SK-N-SH (cell line): ENCODE measurements at regions not wholly inside any gene's neighbourhood (a gene's known extent, or its start where the extent isn't known, plus 50 kb on each side); places are given as distances from the start of the nearest gene placed in this dataset.
A peak's percentile ranks its signal among the peaks of the same experiment; 100 is the strongest.

Experiments
- CTCF ChIA-PET: fragments of 300-600, 350-600 bp; formaldehyde crosslinking; extraction: SDS; loops from one replicate; lab custom pipeline; 2021; lab: Yijun Ruan, JAX
- POLR2A ChIA-PET: fragments of 350-600 bp; sonication (Branson Sonifier 250); formaldehyde crosslinking; extraction: SDS; loops from one replicate; lab custom pipeline; 2020; ENCODE audit warnings: antibody characterized with exemption, inconsistent platforms; lab: Yijun Ruan, JAX
- DNase-seq: peaks from one replicate; pipeline ENCODE4 v3.0.0; 2012
- H2AFZ ChIP-seq: fragments of 200-600 bp; sonication (generic); 2 replicates; pipeline ENCODE4 v1.8.1; 2016; ENCODE audit warnings: antibody characterized with exemption, mild to moderate bottlenecking, low read depth
- H3F3A ChIP-seq: fragments of 200-600 bp; sonication (generic); replicated peaks from 2 replicates; pipeline ENCODE3; 2016; ENCODE audit warnings: antibody characterized with exemption, mild to moderate bottlenecking; ENCODE audit not compliant: insufficient read depth
- H3K27ac ChIP-seq, 2 experiments: fragments of 200-500 bp in 1 of 2; fragments of 200-600 bp in 1 of 2; sonication (Bioruptor generic) in 1 of 2; sonication (generic), shearing (Covaris generic) in 1 of 2; 2 replicates each; pipeline versions ENCODE4 v1.5.1 to v1.6.1; 2014 to 2016; ENCODE audit warnings: low read depth in 2 of 2, inconsistent platforms in 1 of 2, low read length in 1 of 2, mild to moderate bottlenecking in 1 of 2, mixed read lengths in 1 of 2
- H3K27me3 ChIP-seq: fragments of 200-600 bp; sonication (generic), shearing (Covaris generic); 2 replicates; pipeline ENCODE4 v1.6.1; 2016; ENCODE audit warnings: mixed run types; ENCODE audit not compliant: insufficient read depth
- H3K36me3 ChIP-seq, 2 experiments: fragments of 200-500 bp in 1 of 2; fragments of 200-600 bp in 1 of 2; sonication (Bioruptor generic) in 1 of 2; sonication (generic) in 1 of 2; replicated peaks in 1 of 2; 2 replicates each; pipeline versions ENCODE3 to v1.5.1; 2014 to 2016; ENCODE audit warnings: low read length in 1 of 2, mild to moderate bottlenecking in 1 of 2; ENCODE audit not compliant: insufficient read depth in 2 of 2, control insufficient read depth in 1 of 2
- H3K4me1 ChIP-seq, 2 experiments: fragments of 200-500 bp in 1 of 2; fragments of 200-600 bp in 1 of 2; sonication (Bioruptor generic) in 1 of 2; sonication (generic), shearing (Covaris generic) in 1 of 2; 2 replicates each; pipeline versions ENCODE4 v1.5.1 to v1.6.1; 2014 to 2016; ENCODE audit warnings: low read depth in 1 of 2, low read length in 1 of 2, mixed run types in 1 of 2; ENCODE audit not compliant: insufficient read depth in 2 of 2, control insufficient read depth in 1 of 2
- H3K4me2 ChIP-seq: fragments of 200-600 bp; sonication (generic), shearing (Covaris generic); 2 replicates; pipeline ENCODE4 v1.6.1; 2017; ENCODE audit warnings: mixed run types
- H3K4me3 ChIP-seq, 2 experiments: fragments of 200-500 bp in 1 of 2; fragments of 200-600 bp in 1 of 2; sonication (Bioruptor generic) in 1 of 2; sonication (generic), shearing (Covaris generic) in 1 of 2; 2 replicates each; pipeline versions ENCODE4 v1.5.1 to v1.8.1; 2014 to 2016; ENCODE audit warnings: low read depth in 2 of 2, inconsistent platforms in 1 of 2, low read length in 1 of 2, mild to moderate bottlenecking in 1 of 2, mixed read lengths in 1 of 2, moderate library complexity in 1 of 2
- H3K79me2 ChIP-seq: fragments of 200-600 bp; sonication (generic); 2 replicates; pipeline ENCODE4 v1.8.1; 2017; ENCODE audit warnings: mild to moderate bottlenecking; ENCODE audit not compliant: insufficient read depth
- H3K9ac ChIP-seq: fragments of 200-600 bp; sonication (generic); 2 replicates; pipeline ENCODE4 v1.6.1; 2017; ENCODE audit warnings: mixed run types
- H3K9me2 ChIP-seq: fragments of 200-600 bp; sonication (generic); 2 replicates; pipeline ENCODE4 v1.6.1; 2017; ENCODE audit warnings: mixed run types
- H3K9me3 ChIP-seq: fragments of 200-600 bp; sonication (generic); 2 replicates; pipeline ENCODE4 v1.6.1; 2017; ENCODE audit warnings: mixed run types, mild to moderate bottlenecking, moderate library complexity
- H4K20me1 ChIP-seq: fragments of 200-600 bp; sonication (generic); 2 replicates; pipeline ENCODE4 v1.6.1; 2017; ENCODE audit warnings: mild to moderate bottlenecking, mixed run types; ENCODE audit not compliant: insufficient read depth
- CHD2 ChIP-seq: fragments of 150-350 bp; IDR thresholded peaks from 2 replicates; pipeline ENCODE4 v1.6.1; 2018; ENCODE audit warnings: low read length; ENCODE audit not compliant: partially characterized antibody
- EZH2phosphoT487 ChIP-seq: fragments of 200-600 bp; sonication (generic); IDR thresholded peaks from 2 replicates; pipeline ENCODE4 v1.6.1; 2017; ENCODE audit warnings: low read depth, mixed run types, mild to moderate bottlenecking, antibody characterized with exemption, moderate library complexity, borderline replicate concordance
- FOSL2 ChIP-seq: IDR thresholded peaks from 2 replicates; pipeline ENCODE4 v1.4.0; 2012; ENCODE audit warnings: low read depth, mild to moderate bottlenecking, moderate library complexity, borderline replicate concordance
- FOXJ3 ChIP-seq: sonication (generic); formaldehyde crosslinking; IDR thresholded peaks from 2 replicates; pipeline ENCODE4 v1.5.1; 2020; ENCODE audit warnings: mild to moderate bottlenecking, missing genetic modification reagents
- FOXM1 ChIP-seq: IDR thresholded peaks from 2 replicates; pipeline ENCODE4 v1.4.0; 2012; ENCODE audit warnings: low read depth, mild to moderate bottlenecking
- GABPA ChIP-seq: IDR thresholded peaks from 2 replicates; pipeline ENCODE4 v1.4.0; 2012; ENCODE audit warnings: low read depth, mild to moderate bottlenecking
- MEF2A ChIP-seq: IDR thresholded peaks from 2 replicates; pipeline ENCODE4 v1.4.0; 2012; ENCODE audit warnings: low read depth, borderline replicate concordance
- POLR2AphosphoS5 ChIP-seq: IDR thresholded peaks from 2 replicates; pipeline ENCODE4 v1.6.1; 2012; ENCODE audit warnings: low read depth, low read length
- RCOR1 ChIP-seq: fragments of 150-350 bp; IDR thresholded peaks from 2 replicates; pipeline ENCODE4 v1.6.1; 2017; ENCODE audit warnings: antibody characterized with exemption, low read length
- RFX5 ChIP-seq: IDR thresholded peaks from 2 replicates; pipeline ENCODE4 v1.6.1; 2012; ENCODE audit warnings: mild to moderate bottlenecking, improper control_type of control experiment, low read length
- RXRA ChIP-seq: IDR thresholded peaks from 2 replicates; pipeline ENCODE4 v1.4.0; 2012; ENCODE audit warnings: low read depth, mild to moderate bottlenecking, borderline replicate concordance
- SMC3 ChIP-seq: IDR thresholded peaks from 2 replicates; pipeline ENCODE4 v1.6.1; 2012; ENCODE audit warnings: low read depth, low read length, improper control_type of control experiment
- TCF12 ChIP-seq: IDR thresholded peaks from 2 replicates; pipeline ENCODE4 v1.4.0; 2012
- TEAD4 ChIP-seq: IDR thresholded peaks from 2 replicates; pipeline ENCODE4 v1.4.0; 2012; ENCODE audit warnings: mild to moderate bottlenecking, borderline replicate concordance; ENCODE audit not compliant: insufficient read depth
- YY1 ChIP-seq: IDR thresholded peaks from 2 replicates; pipeline ENCODE4 v1.4.0; 2012; ENCODE audit warnings: low read depth, mild to moderate bottlenecking
- WGBS: methylation state at CpG from one replicate; pipeline ENCODE4 v1.1.6; 2017; ENCODE audit warnings: low lambda C conversion rate; 5-methylcytosine and 5-hydroxymethylcytosine counted together
- TF ChIP-seq, protein P1 (sequence below): IDR thresholded peaks from 2 replicates; pipeline ENCODE4 v1.4.0; 2012; ENCODE audit warnings: low read depth, borderline replicate concordance
- TF ChIP-seq, protein P2 (sequence below): fragments of 200-600 bp; sonication (generic); IDR thresholded peaks from 2 replicates; pipeline ENCODE4 v1.6.1; 2017; ENCODE audit warnings: antibody characterized with exemption, mild to moderate bottlenecking, moderate library complexity
- TF ChIP-seq, protein P3 (sequence below): fragments of 150-350 bp; IDR thresholded peaks from 2 replicates; pipeline ENCODE4 v1.6.1; 2016; ENCODE audit warnings: mild to moderate bottlenecking, low read depth, low read length

DNA sequence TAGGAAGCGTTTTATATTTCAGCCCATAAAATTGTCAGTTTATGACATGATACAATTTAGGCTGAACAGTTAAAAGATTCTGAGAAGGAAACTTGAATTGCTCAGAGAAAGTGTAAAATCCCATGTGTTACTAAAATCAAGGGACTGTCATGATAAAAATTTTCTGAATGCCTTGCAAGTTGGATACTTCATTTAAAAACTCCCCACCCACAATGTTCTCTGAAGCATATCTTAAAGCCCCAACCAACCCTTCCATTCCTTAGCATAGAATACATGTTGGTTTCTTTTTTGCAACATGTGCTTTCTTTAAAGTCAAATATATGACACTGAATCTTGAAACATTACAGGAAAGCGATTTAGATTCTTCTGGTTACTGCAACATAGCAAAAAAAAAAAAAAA is 97.4 kb downstream of the MRPL39 start:
- Histone ChIP-seq H3K27me3 (no peaks in the 10 kb centered on the region), H3F3A (no peaks in the 10 kb centered on the region), H3K9ac (no peak overlapping the region), H2AFZ (no peak overlapping the region), H3K36me3 (no peaks in the 10 kb centered on the region), H3K4me1 (no peaks in the 10 kb centered on the region), H3K9me2 (no peaks in the 10 kb centered on the region), H3K4me3 (no peak overlapping the region), H3K9me3 (0 out of 2 replicates have a peak, but pooled peaks cover 2% of the 10 kb centered on the region), H3K27ac (no peak overlapping the region), H3K4me2 (no peak overlapping the region), H3K79me2 (no peaks in the 10 kb centered on the region), H4K20me1 (no peaks in the 10 kb centered on the region)
- POLR2A ChIA-PET = no interaction called here
- DNase-seq = no peak
- CTCF ChIA-PET = no interaction called here
- TF ChIP-seq RXRA (no peak), RFX5 (no peak), CHD2 (no peak), RCOR1 (no peak), TEAD4 (no peak), FOSL2 (no peak), YY1 (no peak), FOXM1 (no peak)
- TF ChIP-seq, protein P1, sequence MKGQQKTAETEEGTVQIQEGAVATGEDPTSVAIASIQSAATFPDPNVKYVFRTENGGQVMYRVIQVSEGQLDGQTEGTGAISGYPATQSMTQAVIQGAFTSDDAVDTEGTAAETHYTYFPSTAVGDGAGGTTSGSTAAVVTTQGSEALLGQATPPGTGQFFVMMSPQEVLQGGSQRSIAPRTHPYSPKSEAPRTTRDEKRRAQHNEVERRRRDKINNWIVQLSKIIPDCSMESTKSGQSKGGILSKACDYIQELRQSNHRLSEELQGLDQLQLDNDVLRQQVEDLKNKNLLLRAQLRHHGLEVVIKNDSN = no peak
- 48% methylated on average over 2 of the region's 2 CpGs for WGBS

DNA sequence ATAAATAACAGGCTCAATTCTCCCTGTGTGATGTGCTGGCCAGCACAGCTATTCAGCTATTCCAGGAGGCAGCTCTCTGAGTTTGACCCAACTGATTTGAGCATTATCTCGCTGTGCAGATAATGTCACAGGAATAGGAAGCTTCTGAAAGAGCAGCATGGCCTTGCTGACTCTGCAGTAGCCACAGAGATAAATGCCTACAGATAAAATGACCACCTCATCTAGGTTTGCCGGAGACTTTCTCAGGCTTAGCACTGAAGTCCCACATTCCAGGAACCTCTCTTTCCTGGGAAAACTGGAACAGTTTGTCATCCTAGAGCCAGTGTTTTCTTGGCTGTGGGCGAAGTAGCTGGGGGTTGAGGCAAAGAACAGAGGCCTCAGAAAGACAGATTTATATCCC is 98.9 kb downstream of the MRPL39 start:
- Histone ChIP-seq H3K27ac (no peak overlapping the region), H3K79me2 (no peaks in the 10 kb centered on the region), H3K4me3 (no peak overlapping the region), H3K27me3 (no peaks in the 10 kb centered on the region), H3F3A (no peaks in the 10 kb centered on the region), H3K9me3 (0 out of 2 replicates have a peak, but pooled peaks cover 2% of the 10 kb centered on the region), H3K4me1 (no peaks in the 10 kb centered on the region), H3K9me2 (no peaks in the 10 kb centered on the region), H3K4me2 (no peak overlapping the region), H3K9ac (no peak overlapping the region), H2AFZ (no peak overlapping the region), H3K36me3 (no peaks in the 10 kb centered on the region), H4K20me1 (no peaks in the 10 kb centered on the region)
- peak; percentile 3 for DNase-seq
- 73% methylated on average over 3 of the region's 3 CpGs for WGBS
- ChIA-PET CTCF (no interaction called here), POLR2A (no interaction called here)
- TF ChIP-seq TCF12 (no peak), EZH2phosphoT487 (no peak), SMC3 (no peak)

DNA sequence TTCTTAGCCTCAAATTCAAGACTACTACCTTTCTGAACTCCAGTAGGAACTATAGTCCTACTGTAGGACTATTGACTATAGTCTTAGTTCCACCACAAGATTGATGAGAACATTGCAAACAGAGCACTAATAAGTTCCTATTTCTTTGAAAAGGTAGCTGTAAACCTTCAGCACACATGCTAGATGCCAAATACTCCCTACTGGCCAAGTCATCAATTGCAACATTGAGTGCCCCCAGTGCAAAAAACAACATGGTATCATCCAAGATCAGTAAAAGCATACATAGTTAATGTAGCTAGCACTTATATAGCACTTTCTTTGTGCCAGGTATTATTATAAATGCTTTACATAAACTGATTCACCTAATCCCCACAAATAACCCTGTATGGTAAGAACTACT is 99.8 kb downstream of the MRPL39 start:
- Histone ChIP-seq H2AFZ (no peak overlapping the region), H3K4me3 (no peak overlapping the region)

More for the DNA sequence above, 99.8 kb downstream of the MRPL39 start:
- Histone ChIP-seq H3F3A (no peaks in the 10 kb centered on the region), H3K9me3 (0 out of 2 replicates have a peak, but pooled peaks cover 2% of the 10 kb centered on the region), H3K79me2 (no peaks in the 10 kb centered on the region), H3K9me2 (no peaks in the 10 kb centered on the region), H3K4me2 (no peak overlapping the region), H3K9ac (no peak overlapping the region), H3K27ac (no peak overlapping the region), H3K36me3 (no peaks in the 10 kb centered on the region), H3K27me3 (no peaks in the 10 kb centered on the region), H4K20me1 (no peaks in the 10 kb centered on the region), H3K4me1 (no peaks in the 10 kb centered on the region)
- DNase-seq = no peak
- TF ChIP-seq FOXJ3 (CRISPR knock-in tag) (no peak), SMC3 (no peak), TEAD4 (no peak), RCOR1 (no peak), GABPA (no peak), MEF2A (no peak), POLR2AphosphoS5 (no peak)
- TF ChIP-seq, protein P2, sequence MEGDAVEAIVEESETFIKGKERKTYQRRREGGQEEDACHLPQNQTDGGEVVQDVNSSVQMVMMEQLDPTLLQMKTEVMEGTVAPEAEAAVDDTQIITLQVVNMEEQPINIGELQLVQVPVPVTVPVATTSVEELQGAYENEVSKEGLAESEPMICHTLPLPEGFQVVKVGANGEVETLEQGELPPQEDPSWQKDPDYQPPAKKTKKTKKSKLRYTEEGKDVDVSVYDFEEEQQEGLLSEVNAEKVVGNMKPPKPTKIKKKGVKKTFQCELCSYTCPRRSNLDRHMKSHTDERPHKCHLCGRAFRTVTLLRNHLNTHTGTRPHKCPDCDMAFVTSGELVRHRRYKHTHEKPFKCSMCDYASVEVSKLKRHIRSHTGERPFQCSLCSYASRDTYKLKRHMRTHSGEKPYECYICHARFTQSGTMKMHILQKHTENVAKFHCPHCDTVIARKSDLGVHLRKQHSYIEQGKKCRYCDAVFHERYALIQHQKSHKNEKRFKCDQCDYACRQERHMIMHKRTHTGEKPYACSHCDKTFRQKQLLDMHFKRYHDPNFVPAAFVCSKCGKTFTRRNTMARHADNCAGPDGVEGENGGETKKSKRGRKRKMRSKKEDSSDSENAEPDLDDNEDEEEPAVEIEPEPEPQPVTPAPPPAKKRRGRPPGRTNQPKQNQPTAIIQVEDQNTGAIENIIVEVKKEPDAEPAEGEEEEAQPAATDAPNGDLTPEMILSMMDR = no peak; the same call in 1 of the 2 replicates
- TF ChIP-seq, protein P3, sequence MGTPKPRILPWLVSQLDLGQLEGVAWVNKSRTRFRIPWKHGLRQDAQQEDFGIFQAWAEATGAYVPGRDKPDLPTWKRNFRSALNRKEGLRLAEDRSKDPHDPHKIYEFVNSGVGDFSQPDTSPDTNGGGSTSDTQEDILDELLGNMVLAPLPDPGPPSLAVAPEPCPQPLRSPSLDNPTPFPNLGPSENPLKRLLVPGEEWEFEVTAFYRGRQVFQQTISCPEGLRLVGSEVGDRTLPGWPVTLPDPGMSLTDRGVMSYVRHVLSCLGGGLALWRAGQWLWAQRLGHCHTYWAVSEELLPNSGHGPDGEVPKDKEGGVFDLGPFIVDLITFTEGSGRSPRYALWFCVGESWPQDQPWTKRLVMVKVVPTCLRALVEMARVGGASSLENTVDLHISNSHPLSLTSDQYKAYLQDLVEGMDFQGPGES = no peak
- POLR2A ChIA-PET = no interaction called here
- CTCF ChIA-PET = no interaction called here
